ENCODE measurements at regions not wholly inside any gene's neighbourhood (a gene's known extent, or its start where the extent isn't known, plus 50 kb on each side); places are given as distances from the start of the nearest gene placed in this dataset.

GRCh38 chr13:90564566-90564965, 782.9 kb upstream of the MIR17HG start:
- Histone ChIP-seq H3K9me3 (no peaks in the 10 kb centered on the region), H3K4me3 (replicated peaks in 1 of 3) (no peak overlapping the region)

GRCh38 chr13:90565985-90566713, 781.3 kb upstream of the MIR17HG start:
- H3K27ac ChIP-seq = no peak overlapping the region
- DNase-seq = no peak
- H3K4me1 ChIP-seq = no peaks in the 10 kb centered on the region
- intact Hi-C loops (cut with DNase I) = no loop called here
- WGBS, 2 donors = 89 to 91% methylated on average over 3 of the region's 3 CpGs
- H3K9me3 ChIP-seq = no peaks in the 10 kb centered on the region
- H3K4me3 ChIP-seq (replicated peaks in 1 of 3) = no peak overlapping the region
- TF ChIP-seq CTCF (IDR thresholded peaks at IDR 0.05) = no peak
- no peak for TF ChIP-seq POLR2A (IDR thresholded peaks at IDR 0.05)
- no peaks in the 10 kb centered on the region for H3K36me3 ChIP-seq
- no peaks in the 10 kb centered on the region for H3K27me3 ChIP-seq

More at GRCh38 chr13:90564566-90564965, 782.9 kb upstream of the MIR17HG start:
- 83 to 86% methylated on average over 1 of the region's 1 CpG for WGBS, 2 donors
- TF ChIP-seq POLR2A (IDR thresholded peaks at IDR 0.05) (no peak), CTCF (IDR thresholded peaks at IDR 0.05) (no peak)
- H3K27me3 ChIP-seq = no peaks in the 10 kb centered on the region
- H3K36me3 ChIP-seq = no peaks in the 10 kb centered on the region
- no peak for DNase-seq
- H3K4me1 ChIP-seq = no peaks in the 10 kb centered on the region
- intact Hi-C loops (cut with DNase I) = no loop called here
- no peak overlapping the region for H3K27ac ChIP-seq

- no peaks in the 10 kb centered on the region for H3K9me3 ChIP-seq
- TF ChIP-seq CTCF (IDR thresholded peaks at IDR 0.05) = no peak
- TF ChIP-seq POLR2A (IDR thresholded peaks at IDR 0.05) = no peak
- no peak overlapping the region for H3K4me3 ChIP-seq (replicated peaks in 1 of 3)
- H3K27me3 ChIP-seq = no peaks in the 10 kb centered on the region
- H3K4me1 ChIP-seq = no peaks in the 10 kb centered on the region
- intact Hi-C loops (cut with DNase I) = no loop called here
- no peak for DNase-seq
- H3K27ac ChIP-seq = no peak overlapping the region
- no peaks in the 10 kb centered on the region for H3K36me3 ChIP-seq
Measured at GRCh38 chr13:90568165-90568564, 779.3 kb upstream of the MIR17HG start.

GRCh38 chr13:90576067-90576466, 771.4 kb upstream of the MIR17HG start:
- Histone ChIP-seq H3K4me1 (no peaks in the 10 kb centered on the region), H3K27ac (no peak overlapping the region), H3K36me3 (no peaks in the 10 kb centered on the region), H3K27me3 (no peaks in the 10 kb centered on the region), H3K9me3 (no peaks in the 10 kb centered on the region), H3K4me3 (replicated peaks in 1 of 3) (no peak overlapping the region)
- no peak for DNase-seq
- WGBS, 2 donors = 90 to 93% methylated on average over 3 to 5 of the region's 5 CpGs
- no peak for TF ChIP-seq POLR2A (IDR thresholded peaks at IDR 0.05)
- no peak for TF ChIP-seq CTCF (IDR thresholded peaks at IDR 0.05)
- intact Hi-C loops (cut with DNase I) = no loop called here

- no peak for TF ChIP-seq CTCF (IDR thresholded peaks at IDR 0.05)
- no peak for TF ChIP-seq POLR2A (IDR thresholded peaks at IDR 0.05)
- 56 to 76% methylated on average over 2 of the region's 2 CpGs for WGBS, 2 donors
- intact Hi-C loops (cut with DNase I) = no loop called here
- no peak for DNase-seq
- Histone ChIP-seq H3K9me3 (no peaks in the 10 kb centered on the region), H3K27me3 (no peaks in the 10 kb centered on the region), H3K4me3 (replicated peaks in 1 of 3) (no peak overlapping the region), H3K27ac (no peak overlapping the region), H3K4me1 (no peaks in the 10 kb centered on the region), H3K36me3 (no peaks in the 10 kb centered on the region)
Measured at GRCh38 chr13:90577726-90578125, 769.8 kb upstream of the MIR17HG start.

Measured in thyroid gland (tissue), 4 donors.